GM18870 (cell line): ENCODE measurements at regions not wholly inside any gene's neighbourhood (a gene's known extent, or its start where the extent isn't known, plus 50 kb on each side); places are given as distances from the start of the nearest gene placed in this dataset.

Source experiments
- ATAC-seq: cut with Tn5 transposase; IDR thresholded peaks from one replicate; pipeline ENCODE4 v1.9.1; 2021; ENCODE audit warnings: moderate library complexity; ENCODE audit not compliant: unreplicated experiment

DNA sequence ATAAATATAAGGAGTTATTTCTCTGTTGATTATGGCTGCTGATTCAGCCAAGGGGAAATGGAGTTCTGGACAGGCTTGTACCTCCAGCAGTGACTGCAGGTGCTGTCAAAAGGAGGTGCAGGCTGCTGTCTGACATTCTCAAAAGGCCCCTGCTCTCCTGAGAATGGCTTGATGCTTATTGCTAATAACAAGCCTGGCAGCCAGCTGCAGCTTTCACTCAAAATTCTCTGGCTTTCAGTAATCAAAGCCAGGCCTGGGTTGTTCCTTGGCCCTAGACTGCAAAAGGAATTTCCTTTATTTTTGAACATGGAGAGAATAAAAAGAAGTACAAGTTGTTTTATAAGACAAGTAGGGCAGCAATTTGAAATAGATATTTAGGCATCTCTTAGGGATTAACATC lies 575.9 kb downstream of the MID1IP1 start:
- no peak for ATAC-seq

GRCh38 chrX:39377773-39378172 lies 576.5 kb downstream of the MID1IP1 start:
- no peak for ATAC-seq

DNA sequence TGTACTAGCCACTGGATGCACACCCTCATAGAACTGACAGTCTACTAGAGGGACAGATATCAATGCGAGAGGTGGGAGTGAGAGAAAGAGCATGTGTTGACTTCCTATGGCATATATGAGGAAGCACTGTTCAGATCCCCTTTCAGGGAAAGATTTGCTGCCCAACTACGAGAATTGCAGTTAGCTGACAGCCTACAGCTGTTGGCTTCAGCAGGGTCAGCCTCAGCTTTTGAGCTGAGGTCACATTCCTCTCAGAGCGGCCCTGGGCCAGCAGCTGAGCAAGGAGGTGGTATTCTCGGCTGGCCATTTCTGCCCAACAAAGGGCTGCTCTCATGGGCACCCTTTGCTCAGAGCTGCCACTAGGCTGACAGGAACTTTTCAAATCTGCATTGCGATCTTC lies 580.2 kb downstream of the MID1IP1 start:
- ATAC-seq: no peak

DNA sequence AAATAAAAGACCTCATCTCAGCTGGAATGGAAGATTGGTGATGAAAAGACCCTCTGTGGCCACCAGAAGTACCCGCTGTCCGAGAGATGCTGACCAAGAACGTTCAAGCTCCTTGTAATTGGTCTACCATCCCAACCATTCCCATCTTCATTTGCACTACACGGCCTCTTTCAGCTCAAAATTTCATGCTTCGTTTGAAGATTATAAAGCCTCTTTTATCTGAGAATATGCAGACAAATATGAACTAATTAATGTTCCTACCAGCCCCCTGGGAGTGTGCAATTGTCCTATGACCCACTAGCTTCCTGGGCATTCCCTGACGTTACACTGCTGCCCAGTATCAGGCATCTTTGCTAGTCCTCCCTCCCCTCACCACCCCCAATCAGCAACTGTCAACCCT lies 583.7 kb downstream of the MID1IP1 start:
- no peak for ATAC-seq

DNA sequence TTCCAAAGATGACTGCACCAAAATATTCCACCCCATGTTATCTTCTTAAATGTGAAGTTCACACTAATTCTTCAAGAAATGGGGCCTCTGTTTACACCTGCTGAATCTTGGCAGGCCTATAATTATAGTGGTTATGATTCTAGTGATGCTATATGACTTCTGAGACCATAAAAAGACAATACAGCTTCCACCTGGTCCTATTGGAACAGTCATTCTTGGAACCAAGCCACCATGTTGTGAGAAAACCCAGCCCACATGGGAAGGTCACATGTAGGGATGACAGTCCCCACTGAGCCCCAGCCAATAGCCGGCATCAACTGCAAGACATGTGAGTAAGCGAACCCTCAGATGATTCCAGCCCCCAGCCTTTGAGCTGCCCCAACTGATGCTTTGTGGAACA lies 587.5 kb downstream of the MID1IP1 start:
- no peak for ATAC-seq

GRCh38 chrX:39396358-39396995 lies 595.2 kb downstream of the MID1IP1 start:
- no peak for ATAC-seq

DNA sequence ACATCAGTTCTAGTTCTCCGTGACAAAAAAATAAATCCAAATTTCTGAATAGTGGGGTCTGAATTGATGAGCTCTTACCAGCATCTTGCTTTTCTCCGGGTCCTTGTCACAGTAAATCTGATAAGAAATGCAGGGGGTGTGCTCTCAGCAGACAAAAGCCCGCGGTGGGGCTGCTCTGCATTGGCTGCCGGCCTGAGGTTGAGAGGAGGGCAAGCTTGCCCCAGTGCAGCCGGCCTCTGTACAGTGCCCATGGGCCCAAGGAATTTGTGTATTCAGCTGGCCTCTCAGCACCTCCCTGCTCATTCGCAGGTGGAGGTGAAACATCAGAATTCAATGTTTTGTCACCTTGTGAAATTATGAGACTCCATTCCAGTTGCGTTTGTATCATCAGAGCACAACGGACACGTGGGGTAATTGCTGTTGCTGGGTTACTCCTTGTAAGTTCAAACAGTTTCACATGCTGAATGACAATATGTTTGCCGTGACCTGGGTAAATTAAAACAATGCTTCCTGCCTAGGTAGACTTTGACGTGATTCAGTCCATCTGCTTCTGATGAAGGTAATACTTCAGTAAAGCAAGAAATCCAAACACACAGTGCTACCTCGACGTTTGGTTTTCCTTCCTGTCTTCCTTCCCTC lies 596.4 kb downstream of the MID1IP1 start:
- ATAC-seq: no peak

GRCh38 chrX:39398215-39398962 lies 597.1 kb downstream of the MID1IP1 start:
- no peak for ATAC-seq

DNA sequence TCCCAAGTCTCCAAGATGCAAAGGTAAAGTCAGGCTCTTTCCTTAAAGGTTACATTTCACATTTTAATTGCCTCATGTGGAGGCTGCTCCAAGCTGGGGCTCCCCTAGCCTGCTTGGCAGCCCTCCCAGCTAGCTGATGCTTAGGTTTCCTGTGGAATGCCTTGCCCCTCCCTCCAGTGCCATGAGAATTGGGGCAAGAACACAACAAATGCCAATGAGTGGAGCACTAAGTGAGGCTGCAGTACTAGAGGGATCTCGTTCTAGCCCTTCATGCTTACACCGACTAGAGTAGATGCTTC lies 597.7 kb downstream of the MID1IP1 start:
- ATAC-seq: no peak

DNA sequence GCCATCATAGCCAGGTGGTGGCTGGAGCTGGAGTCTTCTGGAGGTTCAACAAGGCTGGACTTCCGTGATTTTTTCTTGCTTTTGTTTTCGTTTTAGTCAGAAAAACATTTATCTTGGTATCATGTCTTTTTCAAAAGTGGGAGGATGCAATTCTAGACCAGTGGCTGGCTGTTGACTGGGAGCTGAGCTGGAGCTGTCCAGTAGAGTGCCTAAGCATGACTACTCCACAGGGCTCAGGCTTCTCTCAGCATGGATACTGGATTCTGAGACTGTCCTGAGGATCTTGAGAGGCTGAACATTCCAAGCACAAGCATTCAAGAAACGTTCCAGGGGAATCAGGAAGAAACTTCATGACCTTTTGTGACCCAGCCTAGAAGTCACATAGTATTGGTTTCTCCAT lies 598.1 kb downstream of the MID1IP1 start:
- no peak for ATAC-seq

- no peak for ATAC-seq
Observed at GRCh38 chrX:39401483-39402110, 600.3 kb downstream of the MID1IP1 start.

DNA sequence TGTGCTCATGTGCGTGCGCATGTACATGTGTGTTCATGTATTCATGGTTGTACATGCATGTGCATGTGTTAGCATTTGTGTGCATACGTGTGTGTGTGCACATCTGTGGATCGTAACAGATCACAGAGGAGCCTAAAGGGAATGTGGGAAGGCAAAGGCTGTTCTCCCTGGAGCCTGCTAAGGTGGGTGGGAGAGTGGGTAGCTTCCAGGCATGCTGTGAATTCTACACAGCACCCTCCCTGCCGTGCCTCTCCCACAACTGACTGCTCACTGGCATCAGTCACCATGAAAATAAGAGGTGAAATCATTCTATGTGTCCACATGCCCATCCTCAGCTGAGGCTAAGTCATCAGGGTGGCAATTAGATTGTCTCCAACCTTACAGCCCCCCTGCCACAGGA lies 600.9 kb downstream of the MID1IP1 start:
- no peak for ATAC-seq

GRCh38 chrX:39406799-39407198 lies 605.5 kb downstream of the MID1IP1 start:
- ATAC-seq: no peak

- no peak for ATAC-seq
Observed at GRCh38 chrX:39409246-39409917, 608.1 kb downstream of the MID1IP1 start.

DNA sequence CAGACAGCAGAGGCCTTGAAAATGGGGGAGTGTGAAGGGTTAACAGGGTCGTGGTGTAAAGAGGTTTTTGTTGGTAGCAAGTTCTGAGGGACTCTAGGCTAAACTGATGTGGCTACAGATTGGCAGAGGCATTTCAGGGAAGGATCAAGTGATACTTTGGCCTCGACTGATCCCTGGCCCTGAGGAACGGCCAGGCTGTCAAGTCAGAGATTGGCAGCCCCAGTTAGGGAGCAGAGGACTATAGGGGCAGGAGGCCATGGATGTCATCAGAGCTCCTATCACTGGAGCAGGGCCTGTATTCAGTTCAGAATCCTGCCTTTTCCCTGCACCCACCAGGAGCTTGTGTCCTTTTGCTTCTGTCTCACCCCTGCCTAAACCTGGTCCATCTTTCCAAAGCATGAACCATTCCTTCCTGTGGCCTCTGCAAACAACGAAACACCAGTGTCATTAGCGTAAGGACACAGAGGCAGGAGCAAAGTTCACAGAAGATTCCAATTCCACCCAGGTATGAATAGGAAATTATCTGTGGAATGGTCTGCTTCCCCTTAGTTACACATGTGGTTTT lies 613.1 kb downstream of the MID1IP1 start:
- no peak for ATAC-seq

- ATAC-seq: no peak
Observed at GRCh38 chrX:39416547-39417260, 615.4 kb downstream of the MID1IP1 start.

DNA sequence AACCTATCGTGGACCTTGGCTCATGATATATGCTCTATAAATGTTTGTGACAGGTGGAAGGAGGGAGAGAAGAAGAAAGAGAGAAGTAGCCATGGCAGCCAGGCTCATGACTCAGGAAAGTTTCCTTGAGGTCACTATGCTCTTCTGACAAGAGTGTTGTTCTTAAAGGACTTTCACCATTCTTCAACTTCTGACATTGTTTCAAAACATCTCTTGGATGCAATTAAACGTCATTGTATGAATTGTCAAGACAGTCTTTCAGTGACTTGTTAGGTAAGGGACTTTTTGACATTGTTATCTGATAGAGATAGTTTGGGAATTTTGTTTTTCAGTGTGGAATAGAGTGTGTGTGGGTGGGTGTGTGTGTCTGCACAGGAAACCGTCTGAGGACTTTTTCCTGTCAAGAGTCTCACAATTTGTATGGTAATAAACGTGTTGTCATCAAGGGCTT lies 617.0 kb downstream of the MID1IP1 start:
- no peak for ATAC-seq

GRCh38 chrX:39418731-39419638 lies 617.7 kb downstream of the MID1IP1 start:
- no peak for ATAC-seq

DNA sequence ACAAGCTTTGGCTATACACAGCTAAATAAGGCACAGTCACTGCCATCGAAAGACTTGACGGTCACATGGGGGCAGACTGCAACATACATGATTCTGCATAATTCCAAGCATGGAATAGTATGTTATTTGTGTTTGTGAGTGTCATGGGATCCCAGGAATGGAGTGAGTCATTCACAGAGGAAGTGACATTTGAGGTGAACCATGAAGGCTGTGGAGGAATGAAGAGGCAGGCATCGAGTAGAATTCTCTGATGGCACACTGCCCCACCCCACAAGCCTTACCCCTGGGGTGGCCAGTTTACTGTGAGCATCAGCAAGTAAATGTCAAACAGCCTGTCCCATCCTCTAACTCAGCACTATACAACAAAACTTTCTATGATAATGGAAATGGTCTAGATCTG lies 619.7 kb downstream of the MID1IP1 start:
- ATAC-seq: no peak
